HG03575 (cell line): ENCODE measurements at regions not wholly inside any gene's neighbourhood (a gene's known extent, or its start where the extent isn't known, plus 50 kb on each side); places are given as distances from the start of the nearest gene placed in this dataset.

ENCODE experiments used
- ATAC-seq: cut with Tn5 transposase; IDR thresholded peaks from one replicate; pipeline ENCODE4 v1.9.1; 2021; ENCODE audit not compliant: unreplicated experiment, insufficient number of reproducible peaks, low FRiP score; ENCODE audit errors: extremely low read depth

GRCh38 chr21:23496729-23497128 is 2110.6 kb downstream of the MRPL39 start:
- ATAC-seq, result peak; percentile 81

GRCh38 chr21:23488245-23488644 is 2119.0 kb downstream of the MRPL39 start:
- no peak for ATAC-seq

GRCh38 chr21:23480591-23481270 is 2126.6 kb downstream of the MRPL39 start:
- ATAC-seq, result no peak

- ATAC-seq, result no peak
Observed at GRCh38 chr21:23478381-23478780, 2128.9 kb downstream of the MRPL39 start.

GRCh38 chr21:23475281-23476219 is 2131.7 kb downstream of the MRPL39 start:
- no peak for ATAC-seq

- ATAC-seq, result no peak
Observed at GRCh38 chr21:23471877-23472276, 2135.4 kb downstream of the MRPL39 start.

GRCh38 chr21:23463365-23463764 is 2143.9 kb downstream of the MRPL39 start:
- no peak for ATAC-seq

GRCh38 chr21:23455676-23456075 is 2151.6 kb downstream of the MRPL39 start:
- peak; percentile 40 for ATAC-seq

- ATAC-seq, result no peak
Observed at GRCh38 chr21:23452384-23453083, 2154.7 kb downstream of the MRPL39 start.

GRCh38 chr21:23445307-23445706 is 2162.0 kb downstream of the MRPL39 start:
- ATAC-seq, result no peak

- ATAC-seq, result no peak
Observed at GRCh38 chr21:23438081-23438480, 2169.2 kb downstream of the MRPL39 start.

GRCh38 chr21:23402929-23403520 is 2204.3 kb downstream of the MRPL39 start:
- no peak for ATAC-seq

- no peak for ATAC-seq
Observed at GRCh38 chr21:23401278-23401677, 2206.0 kb downstream of the MRPL39 start.

GRCh38 chr21:23398726-23399125 is 2208.6 kb downstream of the MRPL39 start:
- ATAC-seq, result no peak

- ATAC-seq, result no peak
Observed at GRCh38 chr21:23394458-23394857, 2212.8 kb downstream of the MRPL39 start.

- ATAC-seq, result no peak
Observed at GRCh38 chr21:23384679-23385078, 2222.6 kb downstream of the MRPL39 start.

- no peak for ATAC-seq
Observed at GRCh38 chr21:23374155-23374554, 2233.1 kb downstream of the MRPL39 start.

GRCh38 chr21:23356905-23357304 is 2250.4 kb downstream of the MRPL39 start:
- ATAC-seq, result no peak

GRCh38 chr21:23316190-23316589 is 2291.1 kb downstream of the MRPL39 start:
- ATAC-seq, result no peak
